Stimulated activated naive CD8-positive, alpha-beta T cell treated with anti-CD3 and anti-CD28 coated beads, Interleukin-15, Interleukin-2, amounts not matched to agents 100 U/mL and 50 U/mL, for 24 hours (primary cell): ENCODE measurements at regions not wholly inside any gene's neighbourhood (a gene's known extent, or its start where the extent isn't known, plus 50 kb on each side); places are given as distances from the start of the nearest gene placed in this dataset.
"Not testable (repeated sequence)": the region's sequence is repeated elsewhere in the genome, so short reads cannot be mapped to it uniquely, and the experiment has no call there.

Experiments used
- ATAC-seq: fragments of 150-1000 bp; cut with Tn5 transposase; one replicate; pipeline ENCODE4 v1.10.0; 2021
- DNase-seq: peaks from one replicate; pipeline ENCODE4 v3.0.0; 2021

DNA sequence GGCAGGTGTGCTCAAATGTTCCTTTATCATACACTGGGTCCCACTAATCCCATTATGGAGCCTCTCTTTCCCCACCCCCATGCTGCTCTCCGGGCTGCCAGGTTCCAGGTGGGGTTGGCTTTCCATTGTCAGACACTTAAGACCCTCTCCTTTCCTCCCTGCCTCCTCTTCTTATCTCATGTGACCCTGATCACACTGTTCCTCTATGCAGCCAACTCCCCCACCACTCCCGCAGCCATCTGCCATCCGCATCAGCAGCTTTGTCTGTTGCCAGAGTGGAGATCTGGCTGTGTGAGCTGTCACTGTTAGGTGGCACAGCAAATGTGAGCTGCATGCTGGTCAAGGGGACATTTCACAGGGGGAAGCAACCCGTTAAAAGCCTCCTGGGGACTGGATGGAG, 391.4 kb downstream of the TNS3 start:
- DNase-seq (no peak), ATAC-seq (no peak)

DNA sequence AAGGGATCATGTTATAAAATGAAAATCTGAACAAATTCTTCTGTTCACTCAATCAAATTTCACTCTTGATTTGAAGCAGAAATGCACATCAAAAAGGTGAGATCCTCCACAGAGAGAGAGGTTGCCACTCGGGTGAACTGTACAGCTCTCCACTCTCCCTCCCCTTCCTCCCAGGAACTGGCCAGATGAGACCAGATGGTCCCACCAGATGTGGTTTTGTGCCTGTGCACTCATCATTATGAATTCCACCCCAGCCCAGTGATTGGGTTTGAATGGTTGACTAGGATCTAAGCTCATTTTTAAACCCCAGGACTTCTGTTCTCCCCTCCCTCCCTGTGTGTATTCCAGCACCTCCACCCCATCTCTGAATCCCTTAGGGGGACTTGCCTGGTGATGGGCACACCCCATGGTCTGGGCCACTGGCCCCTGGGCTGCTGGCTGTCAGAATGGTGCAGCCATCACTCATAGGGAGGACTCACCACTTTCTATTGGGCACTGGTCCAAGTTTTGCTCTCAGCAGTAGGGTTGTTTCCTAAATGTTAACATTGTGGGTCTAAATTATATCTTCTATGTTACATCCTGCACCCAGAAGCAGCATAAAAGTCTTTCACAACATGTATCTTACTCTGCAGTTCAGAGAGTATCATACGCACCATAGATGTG, 393.1 kb downstream of the TNS3 start:
- no peak for ATAC-seq
- DNase-seq, result no peak

DNA sequence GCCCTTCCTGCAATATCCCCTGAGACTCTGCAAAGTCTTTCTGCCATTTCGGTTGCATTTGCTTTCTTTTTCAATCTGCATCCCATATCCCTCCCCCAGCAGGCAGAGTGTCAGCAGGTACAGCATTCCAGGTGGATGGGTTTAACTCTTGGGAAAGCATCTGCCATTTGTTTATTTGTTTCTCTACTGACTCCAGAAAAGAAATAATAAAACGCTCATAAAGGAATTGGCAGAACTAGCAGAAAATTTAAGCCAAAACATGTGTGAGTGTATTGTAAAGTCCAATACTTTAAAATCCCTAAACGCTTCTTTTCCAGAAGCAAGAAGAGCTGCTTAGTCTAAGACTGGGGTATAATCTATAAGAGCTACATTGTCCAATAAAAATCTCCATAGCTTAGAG, 393.8 kb downstream of the TNS3 start:
- ATAC-seq (no peak), DNase-seq (no peak)

DNA sequence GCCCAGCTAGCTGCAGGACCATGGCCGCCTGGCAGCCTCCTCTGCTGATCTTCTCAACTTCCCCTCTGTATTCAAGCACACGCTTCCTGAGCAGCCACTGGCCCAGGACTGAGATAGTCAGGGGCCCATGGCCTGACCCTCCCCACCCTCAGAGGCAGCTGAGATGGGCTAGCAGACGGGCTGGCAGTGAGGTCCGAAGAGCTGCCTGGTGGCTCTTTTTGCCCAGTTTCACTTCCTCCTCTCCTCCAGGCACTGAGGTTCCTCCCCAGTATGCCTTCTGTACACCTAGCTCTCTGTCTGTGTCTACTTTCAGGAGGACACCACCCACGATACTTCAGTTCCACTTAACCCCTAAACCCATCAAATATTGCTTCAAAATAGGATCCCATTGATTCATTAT, 395.6 kb downstream of the TNS3 start:
- ATAC-seq, result peak; percentile 36
- no peak for DNase-seq

DNA sequence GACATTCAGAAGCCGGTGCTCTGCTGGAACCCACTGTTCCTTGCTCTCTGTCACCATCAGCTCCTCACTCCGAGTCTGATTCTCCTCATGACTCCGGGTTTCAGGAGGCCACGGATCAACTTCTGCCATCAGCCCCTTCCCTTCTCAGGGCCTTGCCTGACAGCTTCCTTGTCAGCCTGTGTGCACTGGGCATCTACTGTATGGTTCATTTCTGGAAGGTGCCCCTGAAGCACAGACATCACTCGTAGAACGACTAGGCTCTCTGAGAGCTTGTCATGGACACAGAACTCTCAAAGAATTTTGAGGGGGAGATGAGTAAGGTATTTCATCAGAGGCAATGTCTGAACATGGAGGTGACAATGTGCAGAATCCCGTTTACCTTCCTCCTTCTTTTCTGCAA, 396.1 kb downstream of the TNS3 start:
- no peak for ATAC-seq
- no peak for DNase-seq

DNA sequence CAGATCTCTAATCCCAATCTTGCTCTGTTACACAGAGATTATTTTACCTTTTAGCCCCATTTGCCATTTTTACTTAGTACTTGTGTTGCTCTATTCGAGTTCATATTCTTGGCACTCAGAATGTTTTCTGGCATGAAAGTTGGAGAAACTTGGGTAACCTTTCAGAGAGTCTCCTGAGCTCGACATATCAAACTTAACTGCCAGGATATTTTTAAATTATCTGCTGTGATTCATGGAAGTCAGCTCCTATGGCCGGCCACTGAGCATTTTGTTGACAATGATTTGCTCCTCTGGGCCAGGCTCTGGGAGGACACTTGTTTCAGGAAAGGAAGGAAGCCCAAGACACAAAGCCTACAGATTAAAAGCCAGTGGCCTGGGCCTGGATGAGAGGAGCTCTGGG, 396.7 kb downstream of the TNS3 start:
- no peak for ATAC-seq
- no peak for DNase-seq

DNA sequence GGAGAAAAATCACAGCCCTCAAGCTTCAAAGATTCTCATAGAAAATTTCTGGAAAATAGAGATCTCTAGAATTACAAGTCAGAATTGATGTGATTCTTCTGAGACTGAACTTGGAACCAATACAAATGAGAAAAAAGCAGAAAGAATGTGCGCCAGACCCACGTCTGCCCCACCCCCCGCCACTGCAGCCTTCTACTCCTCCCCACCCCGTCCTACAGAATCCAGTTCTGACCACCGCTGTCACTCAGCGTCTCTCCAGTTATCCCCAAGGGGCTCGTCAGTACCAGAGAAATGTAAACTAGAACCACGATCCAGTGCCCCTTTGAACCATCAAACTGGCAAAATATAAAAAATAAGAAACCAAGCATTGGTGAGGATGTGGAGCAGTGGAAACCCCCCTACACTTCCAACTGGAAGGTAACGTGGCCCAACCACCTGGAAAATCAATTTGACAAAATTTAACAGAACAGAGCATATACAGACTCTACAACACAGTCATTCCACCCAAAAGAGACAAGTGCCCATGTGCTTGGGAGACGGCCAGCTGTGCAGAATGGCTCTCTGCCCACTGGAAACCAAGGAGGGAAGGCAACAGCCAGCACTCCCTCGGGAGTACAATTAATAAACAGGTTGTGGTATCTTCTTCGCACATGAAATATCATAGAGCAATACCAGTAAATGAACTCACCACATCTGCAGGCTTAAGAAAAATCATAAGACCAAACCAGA, 397.9 kb downstream of the TNS3 start:
- ATAC-seq (no peak), DNase-seq (no peak)

DNA sequence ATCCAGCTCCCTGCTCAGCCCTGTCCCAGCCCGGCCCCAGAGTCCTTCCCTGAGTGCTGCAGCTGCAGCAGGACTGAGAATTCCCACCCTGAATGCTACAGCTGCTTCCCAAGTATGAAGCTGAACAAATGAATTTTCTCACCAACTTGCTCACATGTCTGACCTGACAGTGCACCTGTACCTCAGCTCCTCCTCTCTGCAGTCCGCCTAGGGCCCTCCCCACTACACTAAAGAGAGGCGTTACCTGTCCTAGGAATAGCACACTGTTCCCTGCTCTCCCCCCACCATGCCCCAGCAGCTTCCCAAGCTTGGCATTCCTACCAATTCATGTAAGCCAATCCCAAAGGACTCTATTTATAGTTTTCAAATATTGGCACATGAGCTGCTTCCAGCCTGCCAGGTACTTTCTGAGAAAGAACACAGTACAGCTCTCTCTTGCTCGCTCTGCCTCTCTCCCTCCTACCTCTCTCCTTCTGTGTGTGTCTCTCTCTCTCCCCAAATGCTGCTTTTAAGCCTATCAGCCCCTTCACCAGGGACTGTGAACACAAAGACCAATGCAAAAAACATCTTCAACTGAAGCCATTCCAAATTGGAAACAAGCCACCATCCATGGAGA, 400.1 kb downstream of the TNS3 start:
- no peak for DNase-seq
- ATAC-seq, result no peak

DNA sequence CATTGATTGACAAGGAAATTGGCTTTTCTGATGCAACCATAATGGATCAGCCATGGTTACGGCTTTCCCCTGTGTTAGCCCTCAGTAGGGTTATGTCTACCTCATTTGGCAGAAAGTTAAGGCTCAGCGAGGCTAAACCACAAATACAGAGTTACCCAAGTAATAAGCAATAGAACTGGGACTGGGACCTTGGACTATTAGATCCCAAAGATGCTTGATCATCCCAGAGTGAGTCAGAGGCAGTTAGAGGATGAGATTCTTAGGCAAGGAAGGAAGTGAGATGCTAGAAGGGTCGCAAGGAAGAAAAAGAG, 401.4 kb downstream of the TNS3 start:
- ATAC-seq (no peak), DNase-seq (no peak)

DNA sequence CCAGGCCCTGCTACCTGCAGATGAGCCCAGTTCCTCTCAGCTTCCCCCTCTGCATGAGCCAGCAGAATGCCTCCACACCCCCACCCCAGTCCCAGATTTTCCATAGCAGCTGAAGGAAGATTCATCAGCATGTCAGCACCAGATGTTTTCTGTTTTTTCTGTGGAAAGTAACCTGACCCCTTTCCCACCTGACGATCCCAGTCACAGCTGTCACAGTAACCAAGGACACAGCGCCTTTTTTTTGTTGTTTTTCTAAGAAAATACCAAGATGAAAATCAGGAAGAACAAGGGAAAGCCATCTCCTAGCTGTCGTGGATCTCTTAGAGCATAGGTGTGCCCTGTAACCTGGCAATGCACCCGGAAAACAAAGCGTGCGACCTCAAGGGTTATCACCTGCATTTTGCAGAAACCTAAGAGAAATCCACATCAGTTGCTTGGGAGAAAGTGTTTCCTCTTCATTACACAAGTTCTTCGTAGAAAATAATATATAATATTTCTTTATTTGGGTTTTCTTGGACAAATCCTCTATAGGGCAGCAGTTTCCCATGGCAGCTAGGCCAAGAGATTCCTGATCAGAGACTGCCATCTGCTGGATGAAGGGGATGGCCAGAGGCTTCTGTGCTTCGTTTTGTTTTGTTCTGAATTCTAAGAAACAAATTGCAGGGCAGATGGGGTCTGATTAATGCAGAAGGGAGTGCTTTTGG, 401.9 kb downstream of the TNS3 start:
- DNase-seq (peak; percentile 19), ATAC-seq (no peak)

DNA sequence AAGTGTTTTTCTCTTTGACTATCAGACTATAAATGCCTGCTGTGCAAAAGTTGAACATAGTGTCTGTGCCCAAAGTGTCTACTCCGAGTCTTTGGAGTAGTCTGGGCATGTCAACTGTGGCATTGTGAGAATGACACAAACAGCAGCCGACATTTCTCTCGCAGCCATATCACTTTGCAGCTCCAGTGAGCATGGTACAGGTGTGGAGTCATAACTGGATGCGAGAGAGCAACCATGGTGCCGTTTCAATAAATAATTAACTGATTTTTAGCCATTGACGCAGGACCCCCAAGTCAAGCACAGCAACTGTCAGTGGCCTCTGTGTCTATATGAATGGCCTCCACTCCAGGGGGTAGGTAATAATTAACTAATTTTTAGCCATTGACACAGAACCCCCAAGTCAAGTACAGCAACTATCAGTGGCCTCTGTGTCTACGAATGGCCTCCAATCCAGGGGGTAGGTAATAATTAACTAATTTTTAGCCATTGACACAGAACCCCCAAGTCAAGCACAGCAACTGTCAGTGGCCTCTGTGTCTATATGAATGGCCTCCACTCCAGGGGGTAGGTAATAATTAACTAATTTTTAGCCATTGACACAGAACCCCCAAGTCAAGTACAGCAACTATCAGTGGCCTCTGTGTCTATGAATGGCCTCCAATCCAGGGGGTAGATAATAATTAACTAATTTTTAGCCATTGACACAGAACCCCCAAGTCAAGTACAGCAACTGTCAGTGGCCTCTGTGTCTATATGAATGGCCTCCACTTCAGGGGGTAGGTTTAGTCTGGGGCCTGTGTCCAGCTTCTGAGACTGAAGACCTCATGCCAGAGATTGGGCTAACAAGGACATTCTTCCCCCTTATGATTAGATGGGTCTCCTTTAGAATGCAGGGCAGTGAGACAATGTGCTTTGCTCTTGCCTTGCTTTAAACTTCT, 409.0 kb downstream of the TNS3 start:
- ATAC-seq, DNase-seq: not testable (repeated sequence)

DNA sequence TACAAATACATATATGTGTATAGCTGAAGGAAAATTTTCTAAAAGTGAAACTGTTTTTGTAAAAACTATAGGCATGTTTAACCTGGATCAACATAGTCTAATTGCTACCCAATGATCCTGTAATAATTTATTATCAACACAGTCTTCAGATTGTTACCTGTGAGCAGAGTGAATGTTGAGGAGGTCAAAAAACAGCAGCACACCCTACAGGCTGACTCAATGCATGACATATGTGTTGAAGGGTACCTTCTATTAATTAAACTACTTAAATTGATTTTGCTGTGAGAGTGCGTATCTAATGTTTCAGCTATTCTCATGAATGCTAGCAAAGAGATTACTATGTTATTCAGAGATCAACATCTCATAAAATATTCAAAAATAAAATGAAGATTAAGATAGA, 411.4 kb downstream of the TNS3 start:
- DNase-seq (no peak), ATAC-seq (no peak)

DNA sequence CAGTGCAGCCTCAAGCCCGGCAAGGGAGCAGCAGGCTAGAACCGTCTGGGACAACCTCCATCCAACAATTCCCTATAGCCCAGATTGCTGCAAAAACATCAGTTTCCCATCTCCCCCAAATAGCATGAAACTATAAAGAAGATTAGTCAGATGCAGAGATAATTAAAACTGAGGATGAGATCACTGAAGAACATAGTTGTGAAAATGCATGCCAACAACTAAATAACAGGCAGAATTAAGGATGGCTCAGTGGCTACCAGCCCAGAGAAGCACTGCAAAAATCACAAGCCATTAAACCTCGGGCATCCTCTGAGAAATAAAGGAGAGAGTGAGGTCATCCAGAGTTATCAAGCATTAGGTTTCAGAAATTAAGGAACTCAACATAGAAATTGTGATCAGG, 427.1 kb downstream of the TNS3 start:
- ATAC-seq (no peak), DNase-seq (no peak)

DNA sequence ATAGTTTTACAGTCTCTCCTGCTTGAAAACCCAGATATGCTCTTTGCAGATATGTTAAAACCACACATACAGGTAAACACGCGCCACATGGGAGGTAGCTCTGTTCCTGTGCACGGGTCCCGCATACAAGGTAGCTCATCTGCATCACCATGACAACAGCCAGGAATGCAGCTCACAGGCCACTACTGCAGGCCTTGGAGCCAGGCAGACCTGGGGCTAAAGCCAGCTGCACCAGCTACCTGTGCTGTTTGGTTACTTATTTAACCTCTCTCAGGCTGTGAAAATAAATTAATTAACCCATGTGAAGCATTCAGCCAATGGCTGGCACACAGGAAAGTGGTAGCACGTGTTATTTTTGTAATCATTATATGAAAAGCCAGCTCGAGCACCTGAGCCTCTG, 428.3 kb downstream of the TNS3 start:
- DNase-seq, result no peak
- no peak for ATAC-seq

DNA sequence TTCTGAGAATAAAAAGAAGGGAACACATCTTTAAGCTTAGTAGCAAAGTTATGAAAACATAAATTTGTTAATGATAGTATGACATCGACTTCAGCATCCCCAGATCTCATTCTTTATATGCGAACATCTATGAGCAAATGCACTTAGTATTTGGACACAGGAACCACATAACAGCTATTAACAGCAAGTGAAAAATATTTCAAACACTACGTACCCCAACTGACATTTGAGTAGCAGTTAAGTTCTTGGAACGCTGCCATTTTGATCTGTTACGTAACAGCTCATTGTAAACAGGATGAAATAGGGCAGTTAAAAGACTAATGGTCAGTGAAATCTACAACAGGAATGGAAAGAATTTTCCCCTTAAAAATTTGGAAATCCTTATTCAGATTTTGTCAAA, 428.9 kb downstream of the TNS3 start:
- ATAC-seq (no peak), DNase-seq (no peak)

DNA sequence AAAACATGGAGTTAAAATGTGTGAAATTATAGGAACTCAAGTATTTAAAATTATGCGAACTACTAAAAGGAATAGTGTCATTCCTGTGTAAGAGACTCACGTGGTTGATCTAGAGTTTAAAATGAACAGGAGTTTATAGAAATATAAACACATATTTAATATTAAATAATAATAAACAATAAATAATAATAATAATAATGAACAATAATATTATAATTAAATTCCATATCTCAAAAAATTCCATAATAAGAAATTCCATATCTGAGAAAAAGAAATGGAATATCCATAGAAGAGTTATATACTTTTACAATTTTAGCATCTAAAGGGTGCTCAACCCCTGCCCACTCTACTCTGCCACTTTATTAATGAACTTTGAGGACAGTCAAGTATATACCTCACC, 429.6 kb downstream of the TNS3 start:
- DNase-seq (no peak), ATAC-seq (no peak)

DNA sequence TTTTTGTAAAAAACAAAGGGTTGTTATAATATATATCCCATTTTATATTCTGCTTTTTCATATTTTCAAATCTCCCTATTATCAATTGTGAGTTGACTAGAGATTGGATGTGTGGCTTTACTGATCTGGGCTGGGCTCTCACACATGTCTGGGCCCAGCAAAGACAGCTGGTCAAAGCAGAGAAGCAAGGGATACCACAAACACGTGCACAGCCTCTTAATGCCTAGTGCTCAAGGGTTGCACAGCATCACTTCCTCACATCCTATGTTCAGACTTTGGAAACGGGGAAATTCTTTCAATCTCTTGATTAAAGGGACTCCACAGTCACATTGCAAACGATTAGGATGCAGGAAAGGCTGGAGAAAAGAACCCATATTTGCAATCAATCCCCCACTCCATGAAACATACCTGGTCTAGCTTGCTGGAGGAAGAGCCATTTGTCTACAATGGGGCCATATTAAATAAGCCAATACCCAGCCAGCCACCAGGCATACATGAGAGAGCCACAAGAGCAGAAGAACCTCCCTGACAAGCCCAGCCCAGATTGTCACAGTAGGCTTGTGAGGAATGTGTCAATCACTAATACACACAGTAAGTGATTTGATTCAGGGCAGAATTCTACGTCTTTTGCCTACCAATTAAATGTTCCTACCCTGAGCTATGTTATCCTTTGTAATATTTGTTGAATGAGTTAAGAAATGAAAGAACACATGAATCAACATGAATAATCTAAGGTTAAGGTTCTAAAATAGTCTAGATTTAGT, 431.2 kb downstream of the TNS3 start:
- DNase-seq (no peak), ATAC-seq (no peak)

DNA sequence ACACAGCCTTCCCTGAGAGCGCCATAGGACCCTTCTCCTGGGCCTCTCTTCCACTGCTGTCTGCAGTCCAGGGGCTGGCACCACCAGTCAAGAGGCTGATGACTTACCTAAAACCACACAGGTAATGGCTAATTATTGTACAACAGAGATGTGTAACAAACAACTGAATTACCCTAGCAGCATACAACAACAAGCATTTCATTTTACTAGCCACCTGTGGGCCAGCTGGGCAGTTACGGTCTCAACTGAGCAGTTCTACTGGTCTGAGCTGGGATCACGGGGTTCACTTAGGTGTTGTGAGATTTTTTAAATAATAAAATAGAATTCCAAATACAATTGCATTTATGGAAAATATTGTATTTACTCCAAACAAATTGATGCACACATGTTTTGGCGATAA, 431.9 kb downstream of the TNS3 start:
- no peak for DNase-seq
- ATAC-seq, result no peak

DNA sequence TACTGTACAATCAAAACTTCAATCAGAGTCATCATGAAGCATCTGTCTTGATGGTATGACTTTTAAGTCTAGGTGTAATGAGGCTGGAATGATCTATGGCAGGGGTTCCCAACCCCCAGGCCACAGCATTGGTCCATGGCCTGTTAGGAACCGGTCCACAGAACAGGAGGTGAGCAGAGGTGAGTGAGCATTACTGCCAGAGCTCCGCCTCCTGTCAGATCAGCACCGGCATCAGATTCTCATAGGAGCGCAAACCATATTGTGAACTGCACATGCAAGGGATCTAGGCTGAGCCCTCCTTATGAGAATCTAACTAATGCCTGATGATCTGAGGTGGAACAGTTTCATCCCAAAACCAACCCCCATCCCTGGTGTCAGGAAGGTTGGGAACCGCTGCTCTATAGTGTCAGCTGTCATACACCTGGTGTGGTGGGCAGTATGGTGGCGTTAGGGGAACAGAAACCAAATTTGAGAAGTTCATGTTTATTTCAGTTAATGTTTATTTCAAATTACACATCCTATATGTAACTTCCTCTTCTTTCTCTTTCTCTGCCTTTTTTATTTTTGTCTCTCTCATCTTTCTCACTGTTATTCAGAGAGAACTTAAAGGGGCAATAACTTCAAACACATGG, 432.6 kb downstream of the TNS3 start:
- DNase-seq (no peak), ATAC-seq (no peak)

DNA sequence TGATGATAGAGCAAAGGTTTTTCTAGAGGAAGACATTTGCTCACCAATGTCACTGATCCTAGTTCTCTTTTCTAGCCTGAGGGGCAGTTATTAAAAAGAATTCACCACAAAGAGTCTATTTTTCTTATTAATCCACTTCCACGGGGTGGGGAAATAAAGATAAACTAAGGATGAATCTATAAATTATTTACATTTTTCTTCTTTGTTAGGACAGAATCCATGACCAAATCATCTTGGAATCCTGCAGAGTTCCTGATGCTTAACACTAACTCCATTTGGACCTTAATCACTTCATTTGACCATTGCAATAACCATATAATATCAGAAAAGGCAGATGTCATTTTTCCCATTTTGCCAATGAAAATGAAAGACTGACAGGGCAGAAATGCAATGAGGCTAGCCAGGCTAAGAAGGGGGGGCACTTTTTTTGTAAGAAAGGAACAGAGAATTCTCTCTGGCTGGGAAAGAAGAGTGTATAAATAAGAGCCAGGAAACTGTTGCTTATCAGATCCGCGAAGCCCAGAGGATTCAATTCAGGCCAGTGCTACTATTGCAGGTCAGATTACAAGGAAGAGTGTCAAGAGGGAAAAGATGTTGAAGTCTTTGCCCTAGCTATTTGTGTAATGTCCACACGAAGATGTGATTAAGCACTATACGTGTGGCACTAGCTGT, 433.2 kb downstream of the TNS3 start:
- ATAC-seq, result no peak
- no peak for DNase-seq
